ENCODE measurements at regions not wholly inside any gene's neighbourhood (a gene's known extent, or its start where the extent isn't known, plus 50 kb on each side); places are given as distances from the start of the nearest gene placed in this dataset.
A peak's percentile ranks its signal among the peaks of the same experiment; 100 is the strongest.

GRCh38 chr2:122148128-122148767 lies 392.8 kb downstream of the TSN start:
- no CpG with 5 or more reads among the region's 4 CpGs for WGBS, 2 donors (ENCODE audit: extremely low coverage in 2 of 2, insufficient read length in 2 of 2, insufficient replicate concordance in 1 of 2)
- Histone ChIP-seq H4K8ac (ENCODE audit: low read depth, low read length) (no peak overlapping the region), H3K27ac (replicated peaks; ENCODE audit: low read length) (no peak overlapping the region), H4K91ac (ENCODE audit: low read depth, low read length, poor library complexity) (no peak overlapping the region), H3K36me3 (replicated peaks in 1 of 2; ENCODE audit: control insufficient read depth in 2 of 2, insufficient read depth in 2 of 2, low read length in 2 of 2) (no peaks in the 10 kb centered on the region), H3K9me3 (replicated peaks in 1 of 2; ENCODE audit: control insufficient read depth in 2 of 2, insufficient read depth in 1 of 2, low read depth in 1 of 2, low read length in 2 of 2) (no peaks in the 10 kb centered on the region), H3K14ac (ENCODE audit: low read length) (no peak overlapping the region), H3K79me1 (ENCODE audit: low read depth, low read length) (no peaks in the 10 kb centered on the region), H3K4me2 (ENCODE audit: insufficient read depth, low read length, poor library complexity, severe bottlenecking) (no peak overlapping the region), H2BK12ac (ENCODE audit: low read length) (no peak overlapping the region), H3K4ac (ENCODE audit: low read length) (no peak overlapping the region), H3K18ac (ENCODE audit: low read length) (no peak overlapping the region), H3K9ac (ENCODE audit: low read depth, low read length, poor library complexity) (no peak overlapping the region), H2BK120ac (ENCODE audit: low read depth, low read length) (no peak overlapping the region), H3K4me3 (ENCODE audit: low read length in 2 of 2) (no peak overlapping the region), H3K4me1 (ENCODE audit: control insufficient read depth in 2 of 2, insufficient read depth in 1 of 2, low read depth in 1 of 2, low read length in 2 of 2) (no peaks in the 10 kb centered on the region), H2AK5ac (ENCODE audit: low read depth, low read length) (no peak overlapping the region), H2BK5ac (ENCODE audit: low read length) (no peak overlapping the region), H3K27me3 (ENCODE audit: control insufficient read depth in 3 of 3, insufficient read depth in 3 of 3, low read depth in 1 of 3, low read length in 3 of 3) (no peaks in the 10 kb centered on the region), H2AFZ (ENCODE audit: low read length) (no peak overlapping the region), H2BK15ac (ENCODE audit: low read length) (no peak overlapping the region), H3K23ac (ENCODE audit: low read depth, low read length, poor library complexity) (no peak overlapping the region)
- no peak for DNase-seq (ENCODE audit: low spot score)

GRCh38 chr2:122150524-122151280 lies 395.3 kb downstream of the TSN start:
- Histone ChIP-seq H3K14ac (ENCODE audit: low read length) (no peak overlapping the region), H3K4me3 (ENCODE audit: low read length in 2 of 2) (no peak overlapping the region), H3K4me2 (ENCODE audit: insufficient read depth, low read length, poor library complexity, severe bottlenecking) (no peak overlapping the region), H3K9me3 (replicated peaks in 1 of 2; ENCODE audit: control insufficient read depth in 2 of 2, insufficient read depth in 1 of 2, low read depth in 1 of 2, low read length in 2 of 2) (no peaks in the 10 kb centered on the region), H3K27me3 (ENCODE audit: control insufficient read depth in 3 of 3, insufficient read depth in 3 of 3, low read depth in 1 of 3, low read length in 3 of 3) (no peaks in the 10 kb centered on the region), H2BK15ac (ENCODE audit: low read length) (no peak overlapping the region), H3K18ac (ENCODE audit: low read length) (no peak overlapping the region), H2BK5ac (ENCODE audit: low read length) (no peak overlapping the region), H3K36me3 (replicated peaks in 1 of 2; ENCODE audit: control insufficient read depth in 2 of 2, insufficient read depth in 2 of 2, low read length in 2 of 2) (no peaks in the 10 kb centered on the region), H3K4ac (ENCODE audit: low read length) (no peak overlapping the region), H3K23ac (ENCODE audit: low read depth, low read length, poor library complexity) (no peak overlapping the region), H4K91ac (ENCODE audit: low read depth, low read length, poor library complexity) (no peak overlapping the region), H3K9ac (ENCODE audit: low read depth, low read length, poor library complexity) (no peak overlapping the region), H2BK12ac (ENCODE audit: low read length) (no peak overlapping the region), H3K4me1 (ENCODE audit: control insufficient read depth in 2 of 2, insufficient read depth in 1 of 2, low read depth in 1 of 2, low read length in 2 of 2) (peaks cover 0 to 6% of the 10 kb centered on the region in 2 donors), H3K27ac (replicated peaks; ENCODE audit: low read length) (no peak overlapping the region), H2AFZ (ENCODE audit: low read length) (no peak overlapping the region), H2AK5ac (ENCODE audit: low read depth, low read length) (no peak overlapping the region), H3K79me1 (ENCODE audit: low read depth, low read length) (no peaks in the 10 kb centered on the region), H2BK120ac (ENCODE audit: low read depth, low read length) (no peak overlapping the region), H4K8ac (ENCODE audit: low read depth, low read length) (no peak overlapping the region)
- WGBS, 2 donors (ENCODE audit: extremely low coverage in 2 of 2, insufficient read length in 2 of 2, insufficient replicate concordance in 1 of 2), result no CpG with 5 or more reads among the region's 7 CpGs
- no peak for DNase-seq (ENCODE audit: low spot score)

- Histone ChIP-seq H3K4ac (ENCODE audit: low read length) (no peak overlapping the region), H3K4me3 (ENCODE audit: low read length in 2 of 2) (no peak overlapping the region), H3K9me3 (replicated peaks in 1 of 2; ENCODE audit: control insufficient read depth in 2 of 2, insufficient read depth in 1 of 2, low read depth in 1 of 2, low read length in 2 of 2) (no peaks in the 10 kb centered on the region), H3K27ac (replicated peaks; ENCODE audit: low read length) (no peak overlapping the region), H2AFZ (ENCODE audit: low read length) (no peak overlapping the region), H2AK5ac (ENCODE audit: low read depth, low read length) (no peak overlapping the region), H4K91ac (ENCODE audit: low read depth, low read length, poor library complexity) (no peak overlapping the region), H3K9ac (ENCODE audit: low read depth, low read length, poor library complexity) (no peak overlapping the region), H3K4me2 (ENCODE audit: insufficient read depth, low read length, poor library complexity, severe bottlenecking) (no peak overlapping the region), H2BK15ac (ENCODE audit: low read length) (no peak overlapping the region), H3K23ac (ENCODE audit: low read depth, low read length, poor library complexity) (no peak overlapping the region), H3K79me1 (ENCODE audit: low read depth, low read length) (no peaks in the 10 kb centered on the region), H2BK120ac (ENCODE audit: low read depth, low read length) (no peak overlapping the region), H2BK12ac (ENCODE audit: low read length) (no peak overlapping the region), H4K8ac (ENCODE audit: low read depth, low read length) (no peak overlapping the region), H3K36me3 (replicated peaks in 1 of 2; ENCODE audit: control insufficient read depth in 2 of 2, insufficient read depth in 2 of 2, low read length in 2 of 2) (no peaks in the 10 kb centered on the region), H3K14ac (ENCODE audit: low read length) (no peak overlapping the region), H3K27me3 (ENCODE audit: control insufficient read depth in 3 of 3, insufficient read depth in 3 of 3, low read depth in 1 of 3, low read length in 3 of 3) (no peaks in the 10 kb centered on the region), H3K18ac (ENCODE audit: low read length) (no peak overlapping the region), H2BK5ac (ENCODE audit: low read length) (no peak overlapping the region), H3K4me1 (ENCODE audit: control insufficient read depth in 2 of 2, insufficient read depth in 1 of 2, low read depth in 1 of 2, low read length in 2 of 2) (peaks cover 0 to 8% of the 10 kb centered on the region in 2 donors)
- DNase-seq (ENCODE audit: low spot score), result no peak
- WGBS, 2 donors (ENCODE audit: extremely low coverage in 2 of 2, insufficient read length in 2 of 2, insufficient replicate concordance in 1 of 2), result no CpG with 5 or more reads among the region's 3 CpGs
Measured at GRCh38 chr2:122152571-122152970, 397.1 kb downstream of the TSN start.

GRCh38 chr2:122156176-122156890 lies 400.9 kb downstream of the TSN start:
- H3K4me1 ChIP-seq (ENCODE audit: control insufficient read depth in 2 of 2, insufficient read depth in 1 of 2, low read depth in 1 of 2, low read length in 2 of 2), result peaks cover 0 to 11% of the 10 kb centered on the region in 2 donors
- no peaks in the 10 kb centered on the region for H3K36me3 ChIP-seq (replicated peaks in 1 of 2; ENCODE audit: control insufficient read depth in 2 of 2, insufficient read depth in 2 of 2, low read length in 2 of 2)
- H2AFZ ChIP-seq (ENCODE audit: low read length), result peak overlapping the region; percentile 82
- DNase-seq (ENCODE audit: low spot score), result no peak
- no peak overlapping the region for H3K23ac ChIP-seq (ENCODE audit: low read depth, low read length, poor library complexity)
- no peaks in the 10 kb centered on the region for H3K9me3 ChIP-seq (replicated peaks in 1 of 2; ENCODE audit: control insufficient read depth in 2 of 2, insufficient read depth in 1 of 2, low read depth in 1 of 2, low read length in 2 of 2)
- no peak overlapping the region for H2BK12ac ChIP-seq (ENCODE audit: low read length)
- no peak overlapping the region for H2BK120ac ChIP-seq (ENCODE audit: low read depth, low read length)
- no peak overlapping the region for H3K9ac ChIP-seq (ENCODE audit: low read depth, low read length, poor library complexity)
- no peak overlapping the region for H3K18ac ChIP-seq (ENCODE audit: low read length)
- no peak overlapping the region for H2BK5ac ChIP-seq (ENCODE audit: low read length)
- WGBS, 2 donors (ENCODE audit: extremely low coverage in 2 of 2, insufficient read length in 2 of 2, insufficient replicate concordance in 1 of 2), result no CpG with 5 or more reads among the region's 6 CpGs
- no peak overlapping the region for H3K4me3 ChIP-seq (ENCODE audit: low read length in 2 of 2)
- no peak overlapping the region for H3K4me2 ChIP-seq (ENCODE audit: insufficient read depth, low read length, poor library complexity, severe bottlenecking)
- H3K79me1 ChIP-seq (ENCODE audit: low read depth, low read length), result no peaks in the 10 kb centered on the region
- no peaks in the 10 kb centered on the region for H3K27me3 ChIP-seq (ENCODE audit: control insufficient read depth in 3 of 3, insufficient read depth in 3 of 3, low read depth in 1 of 3, low read length in 3 of 3)
- no peak overlapping the region for H4K8ac ChIP-seq (ENCODE audit: low read depth, low read length)
- H3K4ac ChIP-seq (ENCODE audit: low read length), result no peak overlapping the region
- H3K27ac ChIP-seq (replicated peaks; ENCODE audit: low read length), result no peak overlapping the region
- H4K91ac ChIP-seq (ENCODE audit: low read depth, low read length, poor library complexity), result no peak overlapping the region
- H3K14ac ChIP-seq (ENCODE audit: low read length), result no peak overlapping the region
- no peak overlapping the region for H2BK15ac ChIP-seq (ENCODE audit: low read length)
- no peak overlapping the region for H2AK5ac ChIP-seq (ENCODE audit: low read depth, low read length)

Data from neuronal stem cell (in vitro differentiated cells).